Hematopoietic multipotent progenitor cell treated with erythropoietin and hydrocortisone succinate and interleukin-3 and kit ligand, for 17 days (in vitro differentiated cells): ENCODE measurements at regions not wholly inside any gene's neighbourhood (a gene's known extent, or its start where the extent isn't known, plus 50 kb on each side); places are given as distances from the start of the nearest gene placed in this dataset.

Source experiments
- DNase-seq: peaks from one replicate; pipeline ENCODE4 v3.0.0-alpha.2; 2015; ENCODE audit warnings: low spot score

DNA sequence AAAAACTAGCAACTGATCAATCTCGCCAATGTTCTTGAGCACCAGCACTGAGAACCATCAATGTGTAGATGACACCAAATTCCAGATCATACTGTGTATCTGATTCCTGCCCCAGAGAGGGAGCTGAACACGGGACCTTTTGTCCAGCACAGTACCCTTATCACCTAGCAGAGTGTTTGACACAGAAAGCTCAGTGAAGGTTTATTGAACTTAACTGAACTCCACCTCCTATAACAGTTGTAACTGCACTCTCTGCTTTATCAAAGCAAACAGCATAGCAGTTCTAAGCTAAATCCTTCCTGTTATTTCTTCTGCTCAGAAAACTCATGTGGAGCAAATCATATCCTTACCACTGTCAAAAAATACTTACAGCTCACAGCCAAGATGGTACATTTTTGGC lies 183.4 kb upstream of the SLCO3A1 start:
- no peak for DNase-seq

DNA sequence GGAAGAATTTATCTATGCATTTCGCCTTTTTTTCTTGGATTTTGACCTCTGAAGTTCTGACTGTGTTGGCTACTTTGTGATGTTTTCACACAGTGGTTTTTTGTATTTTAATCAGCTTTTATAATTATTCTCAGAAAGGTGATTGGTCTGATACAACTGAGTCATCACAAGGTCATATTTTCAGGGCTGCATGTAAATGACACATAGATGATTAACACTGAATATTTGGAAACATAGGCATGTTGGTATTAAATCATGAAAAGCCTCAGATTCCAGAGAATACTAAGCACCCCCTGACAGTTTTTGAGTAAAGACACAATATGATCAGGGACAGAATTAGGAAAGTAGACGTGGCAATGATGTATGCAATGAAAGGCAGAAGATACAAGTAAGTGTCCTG lies 175.5 kb upstream of the SLCO3A1 start:
- DNase-seq, result no peak

- no peak for DNase-seq
Observed at GRCh38 chr15:91679447-91679846, 174.1 kb upstream of the SLCO3A1 start.

GRCh38 chr15:91685436-91685835 lies 168.1 kb upstream of the SLCO3A1 start:
- no peak for DNase-seq

DNA sequence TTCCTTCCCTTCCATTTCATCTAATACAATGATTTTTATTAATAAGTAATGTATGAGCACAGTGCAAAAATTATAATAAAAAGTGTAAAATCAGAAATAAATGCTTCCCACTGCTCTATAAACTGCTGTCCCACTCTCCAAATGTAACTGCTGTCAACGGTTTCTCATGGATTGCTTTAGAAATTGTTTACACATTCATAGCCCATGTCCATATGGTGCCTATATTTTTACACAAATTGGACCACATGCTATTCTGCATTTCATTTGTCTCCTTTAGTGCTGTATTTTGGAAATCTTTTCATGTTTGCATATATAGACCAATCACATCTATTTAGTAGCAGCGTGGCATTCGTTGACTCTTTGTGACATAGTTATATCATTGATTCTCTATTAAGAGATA lies 164.7 kb upstream of the SLCO3A1 start:
- no peak for DNase-seq

DNA sequence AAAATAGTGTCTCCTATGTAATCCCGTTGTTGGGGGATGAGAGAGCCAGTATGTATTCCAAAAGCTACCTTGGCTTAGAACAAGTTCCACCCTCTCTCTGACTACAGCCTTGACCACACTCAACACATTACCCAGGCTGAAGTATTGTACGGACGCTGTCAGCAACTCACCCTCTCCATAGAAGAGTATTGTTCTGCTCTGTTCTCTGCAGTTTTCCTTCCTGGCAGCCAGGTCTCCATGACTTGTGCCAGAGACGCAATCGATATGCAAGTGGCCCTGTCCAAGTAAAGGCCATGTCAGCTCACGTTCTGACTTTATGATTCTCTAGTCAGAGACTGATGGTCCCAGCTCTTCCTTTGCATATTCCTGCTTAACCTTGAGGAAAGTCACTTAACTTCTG lies 164.1 kb upstream of the SLCO3A1 start:
- no peak for DNase-seq

- no peak for DNase-seq
Observed at GRCh38 chr15:91692596-91692995, 160.9 kb upstream of the SLCO3A1 start.

GRCh38 chr15:91694131-91694830 lies 159.2 kb upstream of the SLCO3A1 start:
- DNase-seq, result no peak

DNA sequence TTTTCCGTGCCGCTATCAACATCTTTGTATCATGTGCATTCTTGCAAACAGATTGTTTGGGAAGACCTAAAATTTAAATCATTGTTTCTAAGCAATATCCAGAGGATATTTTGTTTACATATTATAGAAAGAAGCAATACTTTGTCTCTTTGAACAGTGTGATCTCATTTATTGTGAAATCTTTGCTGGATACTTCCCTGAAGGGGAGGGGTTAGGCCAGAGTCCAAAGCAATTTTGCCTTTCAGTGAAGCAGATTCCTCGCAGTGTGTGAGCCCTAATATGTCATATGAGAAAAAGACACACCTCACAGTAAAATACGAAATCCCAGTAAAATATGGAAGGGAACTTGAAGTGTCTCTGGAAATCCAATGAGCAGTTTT lies 158.7 kb upstream of the SLCO3A1 start:
- no peak for DNase-seq

GRCh38 chr15:91695799-91696198 lies 157.7 kb upstream of the SLCO3A1 start:
- no peak for DNase-seq

GRCh38 chr15:91696981-91697380 lies 156.5 kb upstream of the SLCO3A1 start:
- no peak for DNase-seq

GRCh38 chr15:91698241-91698640 lies 155.3 kb upstream of the SLCO3A1 start:
- DNase-seq, result no peak

GRCh38 chr15:91699741-91700140 lies 153.8 kb upstream of the SLCO3A1 start:
- no peak for DNase-seq

DNA sequence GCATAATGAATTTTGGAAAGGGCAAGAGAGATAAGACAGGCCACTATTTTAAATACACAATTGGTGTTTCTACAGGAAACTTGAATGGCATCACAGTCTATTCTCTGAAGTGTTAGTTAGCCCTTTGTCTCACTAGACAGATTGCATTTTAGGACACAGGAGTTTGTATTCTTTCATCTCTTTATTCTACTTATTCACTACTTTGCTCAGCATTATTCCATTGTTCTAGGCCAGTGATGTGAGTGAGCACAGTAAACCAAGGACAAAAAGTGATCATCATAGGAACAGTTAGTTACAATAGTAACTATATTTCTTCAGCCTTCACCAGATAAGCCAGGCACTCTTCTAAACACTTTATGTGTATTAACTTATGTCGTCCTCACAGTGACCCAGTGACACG lies 150.2 kb upstream of the SLCO3A1 start:
- DNase-seq, result no peak

GRCh38 chr15:91704343-91704742 lies 149.2 kb upstream of the SLCO3A1 start:
- DNase-seq, result no peak

DNA sequence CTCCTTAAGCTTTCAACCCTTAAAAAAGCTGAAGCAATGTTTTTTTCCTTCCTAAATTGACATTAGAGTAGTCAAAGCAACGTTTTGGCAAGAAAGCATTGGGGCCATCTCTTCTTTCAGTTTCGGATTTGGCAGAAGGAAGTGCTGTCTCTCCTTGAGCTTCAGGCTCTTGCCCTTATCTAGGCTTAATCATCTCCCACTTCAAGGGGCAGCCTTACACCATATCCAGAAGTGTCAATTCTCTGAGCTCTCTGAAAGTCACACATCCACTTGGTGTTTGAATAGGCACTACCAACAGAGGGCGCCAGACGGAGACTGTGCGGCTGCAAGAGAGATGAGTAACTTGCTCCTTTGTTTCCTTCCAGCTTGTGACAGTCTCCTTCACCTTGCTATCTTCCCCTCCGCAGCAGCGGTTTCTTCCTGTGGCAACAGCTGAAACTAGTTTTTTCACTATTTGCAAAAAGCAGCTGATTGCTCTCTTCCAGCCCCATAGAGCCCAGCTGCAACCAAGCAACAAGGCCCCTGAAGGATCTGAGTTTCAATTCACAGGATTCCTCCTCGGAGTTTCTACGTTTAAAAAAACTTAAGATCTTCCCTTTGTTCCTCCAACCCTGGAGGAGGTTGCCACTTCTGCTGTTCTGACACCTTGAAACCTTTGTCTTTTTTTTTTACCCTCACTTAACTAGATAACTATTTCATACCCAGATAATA lies 147.0 kb upstream of the SLCO3A1 start:
- DNase-seq, result peak; percentile 20

DNA sequence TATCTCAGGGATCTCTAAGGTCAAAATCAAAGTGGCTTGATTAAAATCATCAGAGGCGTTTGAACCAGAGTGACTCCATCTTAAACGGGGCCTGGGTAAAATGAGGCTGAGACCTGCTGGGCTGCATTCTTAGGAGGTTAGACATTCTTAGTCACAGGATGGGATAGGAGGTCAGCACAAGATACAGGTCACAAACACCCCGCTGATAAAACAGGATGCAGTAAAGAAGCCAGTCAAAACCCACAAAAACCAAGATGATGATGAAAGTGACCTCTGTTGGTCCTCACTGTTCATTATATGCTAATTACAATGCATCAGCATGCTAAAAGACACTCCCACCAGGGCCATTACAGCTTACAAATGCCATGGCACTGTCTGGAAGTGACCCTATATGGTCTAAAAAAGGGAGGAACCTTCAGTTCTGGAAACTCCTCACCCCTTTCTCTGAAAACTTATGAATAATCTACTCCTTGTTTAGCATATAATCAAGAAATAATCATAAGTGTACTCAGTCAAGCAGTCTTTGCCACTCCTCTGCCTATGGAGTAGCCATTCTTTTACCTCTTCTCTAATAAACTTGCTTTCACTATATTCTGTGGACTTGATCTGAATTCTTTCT lies 143.3 kb upstream of the SLCO3A1 start:
- no peak for DNase-seq

GRCh38 chr15:91711384-91712033 lies 142.0 kb upstream of the SLCO3A1 start:
- DNase-seq, result no peak

- DNase-seq, result no peak
Observed at GRCh38 chr15:91712286-91712685, 141.2 kb upstream of the SLCO3A1 start.

- DNase-seq, result no peak
Observed at GRCh38 chr15:91716536-91716935, 137.0 kb upstream of the SLCO3A1 start.

GRCh38 chr15:91717811-91718210 lies 135.7 kb upstream of the SLCO3A1 start:
- DNase-seq, result no peak

GRCh38 chr15:91723959-91724358 lies 129.5 kb upstream of the SLCO3A1 start:
- DNase-seq, result no peak

GRCh38 chr15:91733661-91734060 lies 119.8 kb upstream of the SLCO3A1 start:
- no peak for DNase-seq
